HepG2 (cell line): ENCODE measurements at regions not wholly inside any gene's neighbourhood (a gene's known extent, or its start where the extent isn't known, plus 50 kb on each side); places are given as distances from the start of the nearest gene placed in this dataset.

Experiments used
- ATAC-seq: fragments of 200-7000 bp; cut with Tn5 transposase; 3 replicates; pipeline ENCODE4 v1.9.1; 2020; ENCODE audit warnings: mild to moderate bottlenecking, moderate library complexity
- BruUV-seq: library from RNA; stranded (reverse); fragments of 400-500 nt; replicated peaks from 2 replicates; lab custom pipeline; 2021; lab: Mats Ljungman, UMichigan
- CTCF ChIA-PET: fragments of 300-600 bp; formaldehyde crosslinking; extraction: SDS; loops from one replicate; lab custom pipeline; 2021; ENCODE audit warnings: low total read pairs, inconsistent platforms, low intra/inter-chr PET ratio; lab: Yijun Ruan, JAX
- POLR2A ChIA-PET: fragments of 350-600 bp; sonication (Branson Sonifier 250); formaldehyde crosslinking; loops from one replicate; lab custom pipeline; 2020; ENCODE audit warnings: antibody characterized with exemption, inconsistent platforms; lab: Yijun Ruan, JAX
- DNase-seq: peaks from one replicate; pipeline ENCODE4 v3.0.0-alpha.2; 2015; ENCODE audit warnings: low spot score
- FAIRE-seq: peaks from 3 replicates; lab custom pipeline; 2011; peaks lifted over from hg19 to GRCh38; lab: Jason Lieb, UNC
- H2AFZ ChIP-seq: one replicate; pipeline ENCODE4 v1.6.1; 2011; ENCODE audit warnings: low read length, inconsistent platforms
- H3K27ac ChIP-seq: fragments of 300-600 bp; 3 replicates; pipeline ENCODE4 v1.8.0; 2011; ENCODE audit warnings: mixed run types, mild to moderate bottlenecking, mixed read lengths, low read length, inconsistent platforms; ENCODE audit not compliant: insufficient read depth; ENCODE audit errors: extremely low read length
- H3K27me3 ChIP-seq, 2 experiments: fragments of 200-600 bp in 1 of 2; 2 replicates in 1 of 2; 3 replicates in 1 of 2; pipeline versions ENCODE4 v1.6.0 to v1.8.0; 2011; ENCODE audit warnings: low read length in 2 of 2, mild to moderate bottlenecking in 2 of 2, moderate library complexity in 2 of 2, inconsistent platforms in 1 of 2; ENCODE audit not compliant: insufficient read depth in 2 of 2, control insufficient read depth in 1 of 2
- H3K36me3 ChIP-seq, 2 experiments: fragments of 200-600 bp in 1 of 2; replicated peaks in 1 of 2; 2 replicates in 1 of 2; 3 replicates in 1 of 2; pipeline versions ENCODE4 v1.5.1 to v1.8.0; 2011; ENCODE audit warnings: low read length in 2 of 2, inconsistent platforms in 1 of 2; ENCODE audit not compliant: insufficient read depth in 2 of 2, control insufficient read depth in 1 of 2
- H3K4me1 ChIP-seq: 2 replicates; pipeline ENCODE4 v1.5.1; 2012; ENCODE audit warnings: low read length, inconsistent platforms; ENCODE audit not compliant: insufficient read depth
- H3K4me2 ChIP-seq: 2 replicates; pipeline ENCODE4 v1.6.0; 2011; ENCODE audit warnings: low read depth, low read length, inconsistent platforms
- H3K4me3 ChIP-seq, 3 experiments: fragments of 200-600 bp in 1 of 3; sonication (generic), shearing (Covaris generic) in 1 of 3; replicated peaks in 1 of 3; 2 replicates each; pipeline ENCODE4 v1.5.1; 2011 to 2016; ENCODE audit warnings: low read length in 3 of 3, inconsistent platforms in 2 of 3, low read depth in 2 of 3, mild to moderate bottlenecking in 2 of 3, control low read depth in 1 of 3, mixed read lengths in 1 of 3; ENCODE audit not compliant: insufficient read depth in 1 of 3
- H3K79me2 ChIP-seq: one replicate; pipeline ENCODE4 v1.6.1; 2011; ENCODE audit warnings: low read length, inconsistent platforms; ENCODE audit not compliant: insufficient read depth
- H3K9ac ChIP-seq: 2 replicates; pipeline ENCODE4 v1.6.0; 2011; ENCODE audit warnings: mild to moderate bottlenecking, low read depth, low read length, inconsistent platforms; ENCODE audit not compliant: insufficient read depth
- H3K9me3 ChIP-seq: 2 replicates; pipeline ENCODE4 v1.5.1; 2012; ENCODE audit warnings: mild to moderate bottlenecking, low read length
- H4K20me1 ChIP-seq: 2 replicates; pipeline ENCODE4 v1.6.0; 2011; ENCODE audit warnings: inconsistent platforms, mild to moderate bottlenecking, low read length, moderate library complexity; ENCODE audit not compliant: insufficient read depth
- HMGA1 ChIP-seq: sonication (generic); formaldehyde crosslinking; conservative IDR thresholded peaks from 2 replicates; pipeline ENCODE4 v1.4.0; 2020; ENCODE audit warnings: missing genetic modification reagents
- HNF1A ChIP-seq, 2 experiments: sonication (generic) in 1 of 2; formaldehyde crosslinking in 1 of 2; IDR thresholded peaks; 2 replicates each; pipeline versions ENCODE4 v1.4.0 to v1.6.1; 2016 to 2020; ENCODE audit warnings: borderline replicate concordance in 1 of 2, low read depth in 1 of 2, mild to moderate bottlenecking in 1 of 2, missing genetic modification reagents in 1 of 2
- MXD4 ChIP-seq: IDR thresholded peaks from 2 replicates; pipeline ENCODE4 v1.6.1; 2016; ENCODE audit warnings: mild to moderate bottlenecking, missing biosample characterization, missing genetic modification reagents
- PRDM15 ChIP-seq: sonication (generic); formaldehyde crosslinking; IDR thresholded peaks from 2 replicates; pipeline ENCODE4 v1.4.0; 2020; ENCODE audit warnings: missing genetic modification reagents
- ZNF281 ChIP-seq: sonication (generic); formaldehyde crosslinking; IDR thresholded peaks from 2 replicates; pipeline ENCODE4 v1.4.0; 2020; ENCODE audit warnings: missing genetic modification reagents, borderline replicate concordance
- in situ Hi-C: cut with HindIII; loops from 2 replicates; pipeline ENCODE4 v1.10.0; 2017; ENCODE audit warnings: low pct_unique_long_range_greater_than_20kb; ENCODE audit not compliant: extremely low pct_ligation_motif_present
- intact Hi-C: fragments of 100-400 bp; cut with micrococcal nuclease; formaldehyde crosslinking; loops from one replicate; pipeline ENCODE4 v1.10.0; 2022; ENCODE audit not compliant: unreplicated experiment

GRCh38 chr3:88986834-88987233 is 120.6 kb upstream of the EPHA3 start (continued):
- no peak for TF ChIP-seq HNF1A (IDR thresholded peaks at IDR 0.05; ENCODE audit: low read depth)
- TF ChIP-seq HNF1A (CRISPR knock-in tag; IDR thresholded peaks at IDR 0.05; ENCODE audit: borderline replicate concordance) = no peak

- BruUV-seq = no TSS peak
- Histone ChIP-seq H3K4me3 (no peak overlapping the region), H3K27ac (no peak overlapping the region), H3K36me3 (no peaks in the 10 kb centered on the region), H3K4me2 (no peak overlapping the region), H3K27me3 (no peaks in the 10 kb centered on the region), H3K9ac (no peak overlapping the region), H3K4me1 (no peaks in the 10 kb centered on the region), H4K20me1 (no peaks in the 10 kb centered on the region), H2AFZ (no peak overlapping the region), H3K79me2 (no peaks in the 10 kb centered on the region), H3K9me3 (no peaks in the 10 kb centered on the region)
- in situ Hi-C loops (no loop called here), intact Hi-C loops (no loop called here)
- ChIA-PET POLR2A (no interaction called here), CTCF (no interaction called here)
- no peak for ATAC-seq
- DNase-seq = no peak
- TF ChIP-seq MXD4 (no peak), ZNF281 (no peak), PRDM15 (CRISPR knock-in tag) (no peak), HMGA1 (CRISPR knock-in tag) (no peak)
- FAIRE-seq = no peak
These were observed 119.6 kb upstream of the EPHA3 start for GRCh38 chr3:88987776-88988175.
